ENCODE measurements at regions not wholly inside any gene's neighbourhood (a gene's known extent, or its start where the extent isn't known, plus 50 kb on each side); places are given as distances from the start of the nearest gene placed in this dataset.
"Not testable (repeated sequence)": the region's sequence is repeated elsewhere in the genome, so short reads cannot be mapped to it uniquely, and the experiment has no call there.

GRCh38 chr5:117182104-117182503 is 607.5 kb upstream of the SEMA6A start:
- no peak for DNase-seq (ENCODE audit: low read depth, low spot score)

GRCh38 chr5:117177302-117177701 is 602.7 kb upstream of the SEMA6A start:
- no peak for DNase-seq (ENCODE audit: low read depth, low spot score)

- DNase-seq (ENCODE audit: low read depth, low spot score), result no peak
Observed at GRCh38 chr5:117165068-117165467, 590.4 kb upstream of the SEMA6A start.

- DNase-seq (ENCODE audit: low read depth, low spot score), result no peak
Observed at GRCh38 chr5:117161718-117162335, 587.2 kb upstream of the SEMA6A start.

GRCh38 chr5:117160391-117160790 is 585.8 kb upstream of the SEMA6A start:
- DNase-seq (ENCODE audit: low read depth, low spot score), result no peak

DNA sequence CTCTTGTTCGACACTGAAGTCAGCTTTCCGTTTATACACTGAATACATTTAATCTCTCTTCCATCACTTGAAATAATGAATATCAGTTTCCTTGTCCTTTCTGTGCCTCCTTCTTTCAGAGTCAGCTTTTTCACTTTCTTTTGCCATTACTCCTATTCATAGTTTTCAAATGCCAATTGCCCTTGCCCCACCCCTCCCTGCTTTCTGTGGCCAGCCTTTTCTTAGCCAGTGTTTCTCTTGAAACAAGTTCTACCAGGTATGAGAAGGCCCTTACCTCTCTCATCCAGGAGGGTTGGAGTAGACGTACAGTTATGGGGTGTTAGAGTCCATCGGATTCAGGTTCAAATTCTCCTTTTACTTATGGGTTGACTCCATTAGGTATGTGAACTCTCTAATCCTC is 574.7 kb upstream of the SEMA6A start:
- no peak for DNase-seq (ENCODE audit: low read depth, low spot score)

- no peak for DNase-seq (ENCODE audit: low read depth, low spot score)
Observed at GRCh38 chr5:117144086-117144485, 569.5 kb upstream of the SEMA6A start.

DNA sequence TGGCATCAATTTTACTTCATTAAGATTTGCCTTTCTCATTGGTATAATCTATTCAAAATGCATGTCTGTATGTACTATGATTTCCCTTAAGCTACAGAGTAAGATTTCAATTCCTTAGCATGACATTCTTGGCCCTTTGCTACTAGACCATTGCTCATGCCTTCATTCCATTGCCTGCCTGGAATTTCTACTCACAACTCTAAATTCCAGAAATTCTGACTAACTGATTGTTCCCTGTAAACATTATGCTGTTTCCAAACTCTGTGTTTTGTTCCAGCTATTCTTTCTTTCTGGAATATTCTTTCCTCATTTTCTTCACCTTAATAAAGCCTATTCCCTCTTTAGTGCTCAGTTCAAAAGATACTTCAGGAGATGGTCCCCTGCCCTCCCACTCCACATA is 568.8 kb upstream of the SEMA6A start:
- DNase-seq (ENCODE audit: low read depth, low spot score), result no peak

DNA sequence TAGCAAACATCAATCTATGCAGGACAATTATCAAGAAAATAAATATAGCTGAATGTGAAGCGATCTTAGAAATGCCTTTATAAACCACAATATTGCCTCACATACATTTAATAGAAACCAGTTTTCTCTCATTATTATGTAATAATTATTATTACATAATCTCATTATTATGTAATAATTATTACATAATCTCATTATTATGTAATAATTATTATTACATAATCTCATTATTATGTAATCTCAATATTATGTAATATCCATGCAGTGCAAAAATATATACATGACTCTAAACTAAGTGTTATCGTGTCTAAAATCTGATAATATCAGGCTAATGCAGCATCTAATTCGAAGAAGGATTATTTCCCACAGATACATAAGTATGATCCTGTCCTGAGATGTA is 563.9 kb upstream of the SEMA6A start:
- DNase-seq (ENCODE audit: low read depth, low spot score), result no peak

DNA sequence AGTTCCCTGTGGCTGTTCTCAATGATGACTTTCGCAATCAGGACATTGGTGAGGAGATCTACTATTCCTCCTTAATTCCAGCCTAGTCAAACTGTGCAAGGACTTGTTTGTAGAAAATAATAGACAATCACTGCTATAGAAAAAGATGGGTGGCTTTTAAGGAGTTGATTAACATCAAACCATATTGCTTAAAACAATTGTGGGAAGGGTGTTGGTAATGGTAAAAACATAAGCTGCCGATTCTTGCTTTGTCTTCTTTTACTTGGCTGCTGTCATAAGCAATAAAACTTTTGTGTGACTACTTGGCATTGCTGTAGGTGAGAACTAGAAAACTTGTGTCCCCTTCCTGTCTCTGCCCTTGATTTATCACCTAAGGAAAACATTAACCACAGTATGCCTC is 561.2 kb upstream of the SEMA6A start:
- no peak for DNase-seq (ENCODE audit: low read depth, low spot score)

GRCh38 chr5:117133198-117133597 is 558.6 kb upstream of the SEMA6A start:
- no peak for DNase-seq (ENCODE audit: low read depth, low spot score)

DNA sequence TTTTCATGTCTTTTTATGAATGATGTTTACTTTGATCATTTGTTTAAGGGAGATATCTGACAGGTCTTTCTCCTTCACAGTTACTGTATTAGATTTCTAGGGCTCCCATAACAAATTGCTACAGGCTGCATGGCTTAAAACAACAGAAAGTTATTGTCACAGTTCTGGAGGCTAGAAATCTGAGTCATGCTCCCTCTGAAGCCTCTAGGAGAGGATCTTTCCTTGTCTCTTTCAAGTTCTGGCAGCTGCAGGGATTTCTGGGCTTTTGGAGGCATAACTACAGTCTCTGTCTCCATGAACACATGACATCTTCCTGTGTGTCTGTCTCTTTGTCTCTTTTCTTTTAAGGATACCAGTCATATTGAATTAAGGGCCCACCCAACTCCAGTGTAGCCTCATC is 557.3 kb upstream of the SEMA6A start:
- DNase-seq (ENCODE audit: low read depth, low spot score), result no peak

- no peak for DNase-seq (ENCODE audit: low read depth, low spot score)
Observed at GRCh38 chr5:117131048-117131679, 556.5 kb upstream of the SEMA6A start.

DNA sequence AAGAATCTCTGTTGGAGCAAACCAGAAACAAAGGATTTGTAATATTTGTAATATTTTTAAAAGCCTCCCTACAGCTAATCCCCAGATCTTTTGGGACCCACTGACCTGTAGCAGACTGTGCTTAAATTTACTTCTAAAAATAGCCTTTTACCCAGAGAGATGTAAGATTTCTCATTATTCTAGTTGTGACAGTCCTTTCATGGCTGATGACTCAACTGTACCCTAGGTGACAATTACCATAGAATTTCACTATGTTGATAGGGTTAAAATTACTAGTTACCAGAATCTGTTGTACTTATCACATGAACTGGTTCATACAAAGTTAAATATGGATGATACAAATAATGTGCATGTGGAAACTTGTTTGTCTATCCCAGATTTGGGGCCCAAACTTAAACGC is 543.9 kb upstream of the SEMA6A start:
- DNase-seq (ENCODE audit: low read depth, low spot score), result no peak

GRCh38 chr5:117117314-117117713 is 542.7 kb upstream of the SEMA6A start:
- DNase-seq (ENCODE audit: low read depth, low spot score), result not testable (repeated sequence)

DNA sequence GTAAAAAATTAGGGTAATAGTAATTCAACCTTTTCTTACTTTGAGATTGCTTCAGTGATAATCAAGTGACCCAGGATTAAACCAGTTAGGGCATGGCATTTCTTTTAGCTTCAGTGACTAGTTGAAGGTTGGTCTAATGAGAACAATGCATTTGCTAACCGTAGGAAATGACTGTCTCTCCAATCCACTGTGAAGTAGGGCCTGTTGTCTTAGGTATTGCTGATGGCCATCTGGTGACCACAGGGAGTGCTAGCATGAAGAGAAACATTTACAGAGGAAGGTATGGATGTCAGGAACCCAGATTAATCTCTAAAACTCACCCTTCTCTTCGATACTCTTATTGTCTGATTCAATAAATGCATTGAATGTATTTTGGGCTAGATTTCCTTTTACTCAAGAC is 535.9 kb upstream of the SEMA6A start:
- no peak for DNase-seq (ENCODE audit: low read depth, low spot score)

- DNase-seq (ENCODE audit: low read depth, low spot score), result no peak
Observed at GRCh38 chr5:117107859-117108258, 533.2 kb upstream of the SEMA6A start.

DNA sequence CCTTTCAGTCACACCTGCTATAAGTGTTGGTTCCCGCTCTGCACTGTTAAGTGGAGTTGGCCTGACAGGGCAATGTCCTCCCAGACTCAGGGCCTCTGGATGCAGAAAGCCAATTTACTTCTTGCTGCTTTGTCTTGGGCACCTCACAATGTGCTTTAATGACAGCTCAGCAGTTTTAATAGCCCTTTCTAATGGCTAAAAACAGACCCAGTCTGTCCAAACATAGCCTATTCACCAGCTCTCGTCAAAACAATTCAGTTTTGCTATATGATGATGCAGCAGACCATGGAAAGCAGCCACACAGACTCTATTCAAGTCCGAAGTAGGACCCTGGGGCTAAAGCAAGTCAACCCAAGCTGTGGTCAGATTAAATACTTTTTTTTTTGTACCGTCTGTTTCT is 529.1 kb upstream of the SEMA6A start:
- DNase-seq (ENCODE audit: low read depth, low spot score), result no peak

DNA sequence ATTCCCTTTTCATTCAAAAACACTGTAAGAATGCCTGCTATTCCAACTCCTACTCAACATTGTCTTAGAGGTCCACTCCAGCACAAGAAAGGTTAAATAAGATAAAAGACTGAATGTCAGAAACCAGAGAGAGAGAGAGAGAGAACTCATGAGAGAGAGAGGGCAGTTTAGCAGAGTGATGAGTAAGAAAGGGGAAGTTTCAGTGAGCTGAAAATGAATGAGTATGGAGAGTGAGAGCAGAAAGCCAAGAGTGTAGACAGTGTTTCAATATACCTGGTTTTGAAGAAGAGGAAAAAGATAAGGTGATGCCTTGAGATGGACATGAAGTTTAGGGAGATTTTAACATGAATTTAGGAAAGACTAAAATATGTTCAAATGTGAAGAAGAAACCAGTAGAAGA is 528.0 kb upstream of the SEMA6A start:
- DNase-seq (ENCODE audit: low read depth, low spot score), result no peak

DNA sequence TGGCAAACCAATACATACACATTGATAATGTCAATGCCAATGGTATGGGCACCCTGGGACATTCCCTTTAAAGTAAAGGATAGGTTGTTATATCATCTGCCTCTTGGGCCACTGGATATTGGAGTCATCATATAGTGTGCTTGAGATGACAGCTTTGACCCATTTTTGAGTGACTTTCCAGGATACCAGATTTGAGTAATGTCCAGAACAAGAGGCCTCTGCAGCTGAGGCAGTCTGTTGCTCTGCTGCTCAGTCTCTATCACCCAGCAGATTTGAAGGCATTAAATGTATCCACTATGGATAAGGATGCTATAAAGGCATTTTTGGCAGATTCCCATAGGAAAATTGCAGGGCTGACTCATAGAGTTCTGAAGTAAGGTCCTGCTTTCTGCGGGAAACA is 525.6 kb upstream of the SEMA6A start:
- DNase-seq (ENCODE audit: low read depth, low spot score), result no peak

DNA sequence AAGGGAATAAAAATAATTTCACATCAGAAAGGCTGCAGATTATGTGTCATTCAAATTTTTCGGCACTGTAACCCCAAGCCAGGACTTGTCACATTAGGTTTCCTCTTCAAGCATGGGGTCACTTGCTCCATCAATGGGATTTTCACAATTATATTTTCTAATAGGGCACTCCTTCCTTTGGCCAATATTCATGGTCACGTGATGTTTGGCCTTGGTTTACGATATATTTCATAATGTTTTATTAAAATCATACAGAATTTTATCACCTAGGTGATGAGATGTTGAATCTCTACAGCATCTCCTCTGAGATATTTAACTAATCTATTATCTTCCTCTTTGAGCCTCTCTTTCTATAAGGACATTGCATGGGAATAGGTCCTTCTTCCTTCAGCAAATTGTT is 523.5 kb upstream of the SEMA6A start:
- no peak for DNase-seq (ENCODE audit: low read depth, low spot score)

DNA sequence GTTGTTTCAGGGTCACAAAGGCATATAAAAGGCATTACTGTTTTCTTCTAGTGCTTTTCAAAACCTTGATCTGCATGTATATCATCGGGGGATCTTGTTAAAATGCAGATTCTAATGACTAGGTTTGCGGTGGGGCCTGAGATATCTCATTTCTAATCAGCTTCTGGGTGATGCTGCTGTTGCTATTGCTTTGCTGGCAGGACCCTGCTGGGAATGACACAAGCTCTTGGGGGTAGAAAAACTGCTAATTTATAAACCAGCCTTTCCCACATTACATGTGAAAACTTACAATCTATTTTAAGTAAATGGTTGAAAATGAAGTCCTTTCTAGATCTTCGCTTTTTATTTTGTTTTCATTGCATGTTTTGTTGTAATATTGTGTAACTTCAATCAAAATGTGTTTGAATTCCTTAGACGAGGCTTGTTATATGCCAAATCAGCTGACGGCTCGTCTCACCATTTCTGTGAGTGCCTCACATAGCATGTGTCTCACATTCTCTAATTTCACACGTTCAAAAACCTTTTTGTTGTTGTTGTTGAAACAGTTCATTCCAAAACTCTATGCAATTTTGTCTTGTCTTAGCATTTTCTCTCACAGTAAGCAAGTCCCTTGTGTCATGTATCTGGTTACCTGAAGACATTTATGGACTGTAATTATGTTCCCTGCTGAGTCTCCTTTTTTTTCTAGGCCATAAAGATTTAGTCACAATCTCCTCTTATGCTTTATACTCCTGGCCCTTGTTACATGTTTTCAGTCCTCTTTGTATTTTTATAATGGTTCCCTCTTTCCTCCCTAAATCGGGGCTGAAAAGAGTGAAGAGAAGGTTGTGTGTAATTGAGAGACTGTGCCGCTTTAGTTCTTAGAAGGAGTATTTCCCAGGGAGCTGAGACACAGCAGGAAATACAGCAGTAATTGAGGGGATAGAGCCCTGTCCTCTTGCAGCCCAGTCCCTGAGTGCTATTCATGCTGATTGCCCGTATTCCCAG is 521.0 kb upstream of the SEMA6A start:
- no peak for DNase-seq (ENCODE audit: low read depth, low spot score)

Measured in brain pericyte (primary cell).